ENCODE measurements at regions not wholly inside any gene's neighbourhood (a gene's known extent, or its start where the extent isn't known, plus 50 kb on each side); places are given as distances from the start of the nearest gene placed in this dataset.

- no peak for TF ChIP-seq POLR2A (IDR thresholded peaks at IDR 0.05)
- TF ChIP-seq, protein P1, sequence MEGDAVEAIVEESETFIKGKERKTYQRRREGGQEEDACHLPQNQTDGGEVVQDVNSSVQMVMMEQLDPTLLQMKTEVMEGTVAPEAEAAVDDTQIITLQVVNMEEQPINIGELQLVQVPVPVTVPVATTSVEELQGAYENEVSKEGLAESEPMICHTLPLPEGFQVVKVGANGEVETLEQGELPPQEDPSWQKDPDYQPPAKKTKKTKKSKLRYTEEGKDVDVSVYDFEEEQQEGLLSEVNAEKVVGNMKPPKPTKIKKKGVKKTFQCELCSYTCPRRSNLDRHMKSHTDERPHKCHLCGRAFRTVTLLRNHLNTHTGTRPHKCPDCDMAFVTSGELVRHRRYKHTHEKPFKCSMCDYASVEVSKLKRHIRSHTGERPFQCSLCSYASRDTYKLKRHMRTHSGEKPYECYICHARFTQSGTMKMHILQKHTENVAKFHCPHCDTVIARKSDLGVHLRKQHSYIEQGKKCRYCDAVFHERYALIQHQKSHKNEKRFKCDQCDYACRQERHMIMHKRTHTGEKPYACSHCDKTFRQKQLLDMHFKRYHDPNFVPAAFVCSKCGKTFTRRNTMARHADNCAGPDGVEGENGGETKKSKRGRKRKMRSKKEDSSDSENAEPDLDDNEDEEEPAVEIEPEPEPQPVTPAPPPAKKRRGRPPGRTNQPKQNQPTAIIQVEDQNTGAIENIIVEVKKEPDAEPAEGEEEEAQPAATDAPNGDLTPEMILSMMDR (IDR thresholded peaks at IDR 0.05) = no peak
- TF ChIP-seq POLR2AphosphoS5 (IDR thresholded peaks at IDR 0.05; ENCODE audit: insufficient read depth in 1 of 2, low read depth in 1 of 2) = no peak
Observed at GRCh38 chr16:26316683-26317464, 625.1 kb downstream of the HS3ST4 start.

Data from vagina (tissue), 2 donors.